GM21825 (cell line): ENCODE measurements at regions not wholly inside any gene's neighbourhood (a gene's known extent, or its start where the extent isn't known, plus 50 kb on each side); places are given as distances from the start of the nearest gene placed in this dataset.

ENCODE experiments used
- ATAC-seq: cut with Tn5 transposase; IDR thresholded peaks from one replicate; pipeline ENCODE4 v1.9.1; 2021; ENCODE audit warnings: mild to moderate bottlenecking, moderate library complexity; ENCODE audit not compliant: unreplicated experiment

GRCh38 chr2:238963161-238963970, 115.5 kb downstream of the TWIST2 start:
- ATAC-seq = no peak

DNA sequence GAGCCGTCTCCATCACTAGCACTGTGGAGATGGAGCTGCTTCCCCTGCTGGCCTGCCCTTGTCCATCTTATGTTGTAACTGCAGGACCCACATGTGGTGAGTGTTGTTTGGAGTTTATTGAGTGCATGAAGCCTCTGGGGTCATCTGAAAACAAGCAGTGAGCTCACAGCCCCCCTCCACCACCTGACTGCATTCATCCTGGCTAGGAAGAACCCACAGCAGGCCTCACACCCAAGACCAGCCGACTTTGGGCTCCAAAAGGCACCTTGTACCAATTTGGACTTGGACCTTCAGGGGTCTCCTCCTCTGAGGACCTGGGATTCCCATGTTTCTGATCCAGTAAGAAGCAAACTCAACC, 116.1 kb downstream of the TWIST2 start:
- ATAC-seq = no peak

- ATAC-seq = no peak
These were observed 116.7 kb downstream of the TWIST2 start for GRCh38 chr2:238964544-238965067.

GRCh38 chr2:238965371-238966071, 117.6 kb downstream of the TWIST2 start:
- ATAC-seq = no peak

DNA sequence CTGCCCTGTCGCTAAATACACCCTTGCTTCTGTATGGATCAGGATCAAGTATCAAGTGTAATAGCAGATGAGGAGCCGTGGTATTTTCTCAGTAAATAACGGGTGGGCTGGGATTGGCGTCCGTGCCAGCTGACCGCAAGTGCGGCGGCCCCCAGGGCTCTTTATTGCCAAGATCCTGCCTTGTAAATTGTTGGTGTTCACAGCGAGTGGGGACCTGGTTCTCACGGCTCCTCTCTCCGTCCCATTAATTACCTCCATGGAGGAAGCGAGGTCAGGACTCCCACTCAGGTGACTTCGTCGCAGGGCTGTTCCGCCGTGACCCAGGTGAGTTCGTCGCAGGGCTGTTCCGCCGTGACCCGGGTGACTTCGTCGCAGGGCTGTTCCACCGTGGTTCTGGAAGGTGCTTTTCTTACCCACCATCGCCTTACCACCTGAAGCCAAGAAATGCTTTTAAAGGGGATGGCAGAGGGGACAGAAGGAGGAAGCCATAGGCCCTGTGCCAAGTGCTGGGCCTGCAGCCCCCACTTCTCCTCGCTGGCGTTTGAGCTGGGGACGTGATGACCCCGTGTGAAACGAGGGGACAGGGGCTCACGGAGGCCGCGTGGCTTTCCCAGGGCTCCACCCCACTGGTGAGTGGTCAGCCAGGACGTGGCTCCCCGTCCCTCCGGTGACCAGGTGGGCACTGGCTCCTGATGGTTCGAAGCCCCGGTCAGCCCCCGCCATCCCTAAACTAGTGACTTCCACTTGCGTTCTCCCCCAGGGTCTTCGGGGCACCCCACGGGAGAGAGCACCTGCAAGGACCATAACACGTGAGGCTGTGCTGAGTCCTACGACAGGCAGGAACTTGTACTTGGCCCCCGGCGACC, 118.4 kb downstream of the TWIST2 start:
- no peak for ATAC-seq

DNA sequence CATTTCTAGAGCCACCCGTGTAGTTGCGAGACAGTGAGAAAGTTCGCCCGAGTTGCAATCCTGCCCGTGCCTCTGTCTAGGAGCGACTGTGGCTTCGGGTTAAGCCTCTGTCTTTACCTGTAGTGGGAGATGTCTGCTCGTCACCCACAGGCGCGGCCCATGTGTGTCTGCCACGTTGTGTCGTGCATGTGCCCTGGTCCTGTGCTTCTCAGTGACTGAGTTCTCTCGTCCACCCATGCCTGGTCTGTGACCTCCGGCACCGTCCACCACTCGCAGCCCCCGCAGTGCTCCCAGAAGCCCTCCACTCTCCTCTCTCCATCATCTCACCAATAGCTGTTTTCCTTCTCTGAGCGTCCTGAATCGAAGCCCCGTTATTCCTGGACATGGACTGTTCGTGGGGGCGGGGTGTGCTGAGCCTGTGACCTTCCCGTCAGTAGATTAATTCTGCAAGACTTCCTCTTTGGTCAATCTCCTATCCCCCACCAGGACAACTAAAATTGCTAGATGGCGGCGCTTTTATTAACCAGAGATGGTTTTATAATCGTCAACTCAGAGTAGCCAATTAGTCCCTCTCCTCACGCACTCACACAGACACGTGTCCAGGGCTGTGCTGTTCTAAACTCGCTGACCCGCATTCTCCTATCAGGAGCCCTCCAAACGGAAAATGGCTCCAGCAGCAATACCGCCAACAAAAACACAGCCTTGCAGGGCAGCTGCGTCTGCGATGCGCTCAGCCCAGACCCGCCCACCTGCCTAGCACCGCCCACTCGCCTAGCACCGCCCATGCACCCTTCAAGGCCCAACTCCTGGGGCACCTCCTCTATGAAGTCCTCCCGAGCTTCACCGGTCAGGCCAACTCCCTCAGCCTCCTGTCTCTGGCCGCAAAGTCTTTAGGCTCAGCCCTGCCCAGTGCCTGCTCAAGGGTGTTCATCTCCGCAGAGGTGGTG, 119.4 kb downstream of the TWIST2 start:
- no peak for ATAC-seq

DNA sequence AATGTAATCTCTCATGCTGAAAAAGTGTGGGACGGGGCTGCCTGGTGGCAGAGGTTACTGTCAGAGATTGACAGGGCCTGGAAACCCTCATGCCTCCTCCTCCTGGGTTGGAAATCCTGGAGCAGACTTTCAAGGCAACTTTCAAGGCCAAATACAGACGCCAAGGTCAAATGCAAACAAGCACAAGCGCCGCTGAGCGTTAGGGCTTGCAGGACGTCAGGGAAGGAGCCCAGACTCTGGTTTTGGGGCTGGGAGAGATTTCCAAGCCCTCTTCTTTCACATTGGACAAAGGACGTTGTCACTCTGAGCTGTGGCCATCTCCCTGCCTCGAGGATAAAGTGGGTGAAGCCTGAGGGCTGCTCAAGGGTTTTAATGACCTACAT, 120.1 kb downstream of the TWIST2 start:
- ATAC-seq = no peak

GRCh38 chr2:238968616-238969384, 120.9 kb downstream of the TWIST2 start:
- no peak for ATAC-seq

DNA sequence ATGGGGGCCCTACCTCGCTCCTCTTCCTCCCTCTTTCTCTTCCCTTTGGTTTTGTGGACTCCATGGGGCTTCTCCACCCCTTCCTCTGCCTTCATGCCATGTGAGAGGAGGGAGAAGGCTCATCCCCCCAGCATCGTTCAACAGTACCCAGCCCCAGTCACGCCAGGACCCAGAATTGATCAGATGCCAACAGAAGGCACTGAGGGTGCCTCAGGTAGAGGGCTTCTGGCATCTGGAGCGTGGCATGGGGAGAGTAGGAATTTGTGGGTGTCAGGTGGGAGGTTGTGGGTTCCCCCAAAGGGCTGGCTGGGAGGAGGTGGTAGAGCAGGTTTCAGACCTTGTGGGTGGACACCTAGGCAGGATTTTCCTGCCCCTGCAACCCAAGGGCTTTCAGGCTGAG, 122.0 kb downstream of the TWIST2 start:
- ATAC-seq = no peak

DNA sequence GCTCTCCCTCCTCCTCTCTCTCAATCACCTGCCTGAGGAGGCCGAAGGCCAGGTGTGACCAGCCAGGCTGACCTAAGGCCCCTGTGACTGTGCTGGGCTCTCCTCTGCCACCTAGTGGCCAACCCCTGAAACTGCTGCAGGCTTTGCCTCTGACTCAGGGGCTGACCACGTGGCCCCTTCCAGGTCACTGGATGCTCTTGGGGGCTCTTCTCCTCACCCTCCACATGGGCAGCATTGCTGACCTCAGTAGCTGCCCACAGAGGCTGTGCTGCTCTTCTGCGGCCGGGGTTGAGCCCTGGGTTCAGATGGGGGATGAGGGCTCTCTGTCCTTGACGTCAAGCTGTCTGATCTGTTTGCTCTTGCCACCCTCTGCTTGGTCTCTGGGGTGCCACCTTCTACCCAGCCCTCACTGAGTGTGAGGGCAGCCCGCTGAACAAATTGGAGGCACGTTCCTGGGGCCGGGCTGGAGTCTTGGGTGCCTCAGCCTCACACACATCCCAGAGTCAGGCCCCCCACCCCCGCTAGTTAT, 122.7 kb downstream of the TWIST2 start:
- peak; percentile 79 for ATAC-seq

GRCh38 chr2:238971318-238972145, 123.6 kb downstream of the TWIST2 start:
- no peak for ATAC-seq

DNA sequence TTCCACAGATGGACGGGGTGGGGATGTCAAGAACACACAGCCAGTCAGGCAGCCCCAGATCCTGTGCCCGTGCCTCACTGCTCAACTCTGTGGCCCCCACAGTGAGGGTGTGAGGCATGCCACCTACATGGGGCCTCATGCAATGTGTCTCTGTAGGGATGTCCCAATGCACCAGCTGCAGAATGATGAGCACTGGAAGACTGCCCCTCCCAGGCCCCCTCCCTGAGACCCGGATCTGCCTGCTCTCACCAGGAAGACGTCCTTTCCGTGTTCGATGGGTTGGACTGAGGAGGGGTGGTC, 124.2 kb downstream of the TWIST2 start:
- ATAC-seq = no peak

GRCh38 chr2:238973038-238973739, 125.3 kb downstream of the TWIST2 start:
- ATAC-seq = no peak

DNA sequence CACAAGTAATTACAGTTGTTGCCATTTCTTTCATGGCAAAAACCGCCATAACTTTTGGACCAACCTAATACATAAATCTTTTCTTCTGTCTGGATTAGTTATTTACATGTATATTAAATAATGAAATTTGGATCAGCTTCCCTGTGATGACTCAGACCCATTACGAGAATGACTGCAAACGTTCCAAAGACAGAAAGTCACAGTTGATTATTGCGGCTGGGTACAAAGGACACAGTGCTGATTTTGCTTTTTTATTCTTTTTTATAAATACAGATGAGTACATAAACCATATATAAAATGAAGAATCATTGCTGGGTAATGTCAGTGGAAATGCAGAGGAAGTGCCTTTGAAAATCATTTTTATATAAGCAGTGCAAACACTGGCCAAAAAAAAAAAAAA, 126.2 kb downstream of the TWIST2 start:
- no peak for ATAC-seq

- no peak for ATAC-seq
These were observed 126.7 kb downstream of the TWIST2 start for GRCh38 chr2:238974501-238975166.

DNA sequence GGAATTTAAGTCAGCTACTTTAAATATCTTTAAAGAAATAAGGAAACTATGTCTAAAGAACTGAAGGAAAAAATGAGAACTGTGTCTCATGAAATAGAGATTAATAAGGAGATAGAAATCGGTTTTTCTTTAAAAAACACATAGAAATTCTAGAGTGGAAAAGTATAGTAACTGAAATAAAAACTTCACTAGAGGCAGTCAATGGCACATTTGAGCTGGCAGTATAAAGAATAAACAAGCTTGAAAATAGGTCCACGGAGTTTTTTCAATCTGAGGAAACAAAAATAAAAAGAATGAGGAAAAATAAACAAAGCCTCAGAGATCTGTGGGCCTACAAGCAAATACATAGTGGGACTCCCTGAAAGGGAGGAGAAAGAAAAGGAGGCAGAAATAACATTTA, 127.5 kb downstream of the TWIST2 start:
- no peak for ATAC-seq

DNA sequence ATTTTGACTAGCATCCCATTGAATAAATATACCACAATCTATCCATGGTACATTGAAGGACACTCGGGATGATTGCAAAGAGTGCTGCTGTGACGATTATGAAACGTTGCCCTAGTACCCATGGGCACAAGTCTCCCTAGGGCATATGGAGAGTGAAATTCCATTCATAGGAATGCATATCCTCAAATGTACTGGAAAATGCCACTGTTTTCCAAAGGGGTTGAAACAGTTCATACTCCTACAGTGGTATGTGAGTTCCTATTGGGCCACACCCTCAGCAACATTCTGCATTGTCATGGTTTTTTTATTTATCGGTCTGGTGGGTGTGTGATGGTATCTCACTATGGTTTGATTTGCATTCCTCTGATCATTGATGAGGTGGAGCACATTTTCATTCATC, 130.6 kb downstream of the TWIST2 start:
- no peak for ATAC-seq
